IMR-90 (cell line): ENCODE measurements at regions not wholly inside any gene's neighbourhood (a gene's known extent, or its start where the extent isn't known, plus 50 kb on each side); places are given as distances from the start of the nearest gene placed in this dataset.

Experiments
- ATAC-seq: fragments of 200-7000 bp; cut with Tn5 transposase; 2 replicates; pipeline ENCODE4 v1.9.1; 2020; ENCODE audit warnings: low read depth, mild to moderate bottlenecking, moderate library complexity
- BruUV-seq: library from RNA; stranded (reverse); fragments of 400-500 nt; replicated peaks from 2 replicates; lab custom pipeline; 2021; lab: Mats Ljungman, UMichigan
- CTCF ChIA-PET: fragments of 300-600 bp; formaldehyde crosslinking; extraction: SDS; loops from one replicate; lab custom pipeline; 2021; ENCODE audit warnings: antibody characterized with exemption; lab: Yijun Ruan, JAX
- POLR2A ChIA-PET: fragments of 300-600 bp; sonication (Branson Sonifier 250); formaldehyde crosslinking; loops from one replicate; lab custom pipeline; 2022; ENCODE audit warnings: antibody characterized with exemption; ENCODE audit not compliant: unreplicated experiment; lab: Charles Lee
- DNase-seq: peaks from one replicate; pipeline ENCODE4 v3.0.0; 2013
- H2AFZ ChIP-seq: replicated peaks from 2 replicates; pipeline ENCODE3; 2013; ENCODE audit warnings: low read length, mild to moderate bottlenecking; ENCODE audit not compliant: poor library complexity
- H2AK5ac ChIP-seq: 2 replicates; pipeline ENCODE4 v1.6.1; 2013; ENCODE audit warnings: low read depth, low read length, inconsistent platforms
- H2AK9ac ChIP-seq: replicated peaks from 2 replicates; pipeline ENCODE3; 2013; ENCODE audit warnings: mild to moderate bottlenecking, low read depth, low read length, moderate library complexity; ENCODE audit not compliant: poor library complexity
- H2BK120ac ChIP-seq: 2 replicates; pipeline ENCODE4 v1.6.1; 2013; ENCODE audit warnings: low read depth, low read length, inconsistent platforms
- H2BK15ac ChIP-seq: 3 replicates; pipeline ENCODE4 v1.6.1; 2013; ENCODE audit warnings: low read depth, low read length, inconsistent platforms
- H2BK20ac ChIP-seq: 2 replicates; pipeline ENCODE4 v1.6.1; 2013; ENCODE audit warnings: low read depth, mild to moderate bottlenecking, inconsistent platforms, low read length, moderate library complexity
- H2BK5ac ChIP-seq: 2 replicates; pipeline ENCODE4 v1.6.1; 2013; ENCODE audit warnings: mild to moderate bottlenecking, low read depth, low read length, inconsistent platforms; ENCODE audit not compliant: poor library complexity, severe bottlenecking
- H3K14ac ChIP-seq: replicated peaks from 2 replicates; pipeline ENCODE4 v1.6.1; 2013; ENCODE audit warnings: low read depth, low read length, inconsistent platforms
- H3K18ac ChIP-seq: 2 replicates; pipeline ENCODE4 v1.6.1; 2013; ENCODE audit warnings: low read depth, low read length, control low read depth
- H3K23ac ChIP-seq: 2 replicates; pipeline ENCODE4 v1.6.1; 2013; ENCODE audit warnings: low read depth, low read length, inconsistent platforms
- H3K27ac ChIP-seq: 2 replicates; pipeline ENCODE4 v1.5.1; 2013; ENCODE audit warnings: mild to moderate bottlenecking, control low read depth, low read length; ENCODE audit not compliant: insufficient read depth
- H3K27me3 ChIP-seq: 2 replicates; pipeline ENCODE4 v1.6.1; 2013; ENCODE audit warnings: low read length; ENCODE audit not compliant: control insufficient read depth, insufficient read depth
- H3K36me3 ChIP-seq: 2 replicates; pipeline ENCODE4 v1.6.1; 2013; ENCODE audit warnings: low read length, mixed read lengths; ENCODE audit not compliant: control insufficient read depth, insufficient read depth
- H3K4ac ChIP-seq: 2 replicates; pipeline ENCODE4 v1.6.1; 2013; ENCODE audit warnings: low read depth, low read length, inconsistent platforms
- H3K4me1 ChIP-seq: 2 replicates; pipeline ENCODE4 v1.6.1; 2013; ENCODE audit warnings: low read length, mixed read lengths; ENCODE audit not compliant: control insufficient read depth, insufficient read depth
- H3K4me2 ChIP-seq: 2 replicates; pipeline ENCODE4 v1.6.1; 2013; ENCODE audit warnings: low read depth, mild to moderate bottlenecking, control low read depth, low read length, moderate library complexity
- H3K4me3 ChIP-seq: 2 replicates; pipeline ENCODE4 v1.5.1; 2013; ENCODE audit warnings: low read depth, mild to moderate bottlenecking, control low read depth, low read length, moderate library complexity; ENCODE audit not compliant: insufficient read depth
- H3K56ac ChIP-seq: 2 replicates; pipeline ENCODE4 v1.6.1; 2013; ENCODE audit warnings: low read length, inconsistent platforms; ENCODE audit not compliant: insufficient read depth; ENCODE audit errors: extremely low read depth
- H3K79me1 ChIP-seq, 2 experiments: 2 replicates each; pipeline ENCODE4 v1.6.1; 2013; ENCODE audit warnings: low read length in 2 of 2, inconsistent platforms in 1 of 2, low read depth in 1 of 2
- H3K9ac ChIP-seq: 2 replicates; pipeline ENCODE4 v1.6.1; 2013; ENCODE audit warnings: low read depth, low read length, control low read depth
- H3K9me1 ChIP-seq: 2 replicates; pipeline ENCODE4 v1.6.1; 2013; ENCODE audit warnings: low read length, inconsistent platforms; ENCODE audit not compliant: insufficient read depth
- H3K9me3 ChIP-seq: 2 replicates; pipeline ENCODE4 v1.6.1; 2013; ENCODE audit warnings: low read length; ENCODE audit not compliant: control insufficient read depth, insufficient read depth
- H4K20me1 ChIP-seq: 2 replicates; pipeline ENCODE4 v1.6.1; 2013; ENCODE audit warnings: low read length, inconsistent platforms; ENCODE audit not compliant: insufficient read depth
- H4K5ac ChIP-seq: 2 replicates; pipeline ENCODE4 v1.6.1; 2013; ENCODE audit warnings: mild to moderate bottlenecking, low read depth, low read length, control low read depth
- H4K8ac ChIP-seq, 2 experiments: 2 replicates each; pipeline ENCODE4 v1.6.1; 2013; ENCODE audit warnings: low read depth in 2 of 2, low read length in 2 of 2, control low read depth in 1 of 2, inconsistent platforms in 1 of 2
- H4K91ac ChIP-seq: 2 replicates; pipeline ENCODE4 v1.6.1; 2013; ENCODE audit warnings: low read depth, low read length, inconsistent platforms; ENCODE audit not compliant: insufficient read depth
- BHLHE40 ChIP-seq: fragments of 150-350 bp; IDR thresholded peaks from 2 replicates; pipeline ENCODE4 v1.6.1; 2016; ENCODE audit warnings: mild to moderate bottlenecking, low read depth, low read length
- CEBPB ChIP-seq: IDR thresholded peaks from 2 replicates; pipeline ENCODE4 v1.6.1; 2012; ENCODE audit warnings: low read depth, low read length, improper control_type of control experiment
- CHD1 ChIP-seq: IDR thresholded peaks from 2 replicates; pipeline ENCODE4 v1.6.1; 2012; ENCODE audit warnings: low read depth, low read length, improper control_type of control experiment
- CTCF ChIP-seq: conservative IDR thresholded peaks from 2 replicates; pipeline ENCODE4 v1.5.1; 2012; ENCODE audit warnings: mild to moderate bottlenecking, low read depth, low read length, improper control_type of control experiment
- ELK1 ChIP-seq: fragments of 150-350 bp; IDR thresholded peaks from 2 replicates; pipeline ENCODE4 v1.6.1; 2016; ENCODE audit warnings: low read depth, mild to moderate bottlenecking, low read length, moderate library complexity, borderline replicate concordance
- FOS ChIP-seq: fragments of 150-350 bp; IDR thresholded peaks from 2 replicates; pipeline ENCODE4 v1.6.1; 2016; ENCODE audit warnings: low read depth, low read length
- MAFK ChIP-seq: IDR thresholded peaks from 2 replicates; pipeline ENCODE4 v1.6.1; 2012; ENCODE audit warnings: low read depth, low read length, improper control_type of control experiment
- MAZ ChIP-seq: IDR thresholded peaks from 2 replicates; pipeline ENCODE4 v1.6.1; 2012; ENCODE audit warnings: low read depth, mild to moderate bottlenecking, low read length, improper control_type of control experiment, moderate library complexity, borderline replicate concordance
- MXI1 ChIP-seq: IDR thresholded peaks from 2 replicates; pipeline ENCODE4 v1.6.1; 2012; ENCODE audit warnings: low read depth, mild to moderate bottlenecking, low read length, moderate library complexity, borderline replicate concordance
- NFE2L2 ChIP-seq: fragments of 150-350 bp; IDR thresholded peaks from 2 replicates; pipeline ENCODE4 v1.6.1; 2016; ENCODE audit warnings: low read depth, mild to moderate bottlenecking, low read length
- POLR2A ChIP-seq: IDR thresholded peaks from 2 replicates; pipeline ENCODE4 v1.6.1; 2012; ENCODE audit warnings: mild to moderate bottlenecking, low read depth, low read length
- RAD21 ChIP-seq: IDR thresholded peaks from 2 replicates; pipeline ENCODE4 v1.6.1; 2012; ENCODE audit warnings: low read length, improper control_type of control experiment
- RCOR1 ChIP-seq: IDR thresholded peaks from 2 replicates; pipeline ENCODE4 v1.6.1; 2012; ENCODE audit warnings: mild to moderate bottlenecking, low read length, improper control_type of control experiment; ENCODE audit not compliant: insufficient replicate concordance
- RFX5 ChIP-seq: IDR thresholded peaks from 2 replicates; pipeline ENCODE4 v1.8.0; 2012; ENCODE audit warnings: low read depth, mild to moderate bottlenecking, low read length, moderate library complexity
- SMC3 ChIP-seq: fragments of 150-350 bp; IDR thresholded peaks from 2 replicates; pipeline ENCODE4 v1.6.1; 2016; ENCODE audit warnings: low read depth, mild to moderate bottlenecking, antibody characterized with exemption, low read length, moderate library complexity
- USF2 ChIP-seq: fragments of 150-350 bp; IDR thresholded peaks from 2 replicates; pipeline ENCODE4 v1.6.1; 2017; ENCODE audit warnings: mild to moderate bottlenecking, antibody characterized with exemption, low read length, low read depth
- WGBS, 2 experiments: methylation state at CpG; one replicate each; pipeline versions ENCODE4 v1.1.5 to v1.1.7; 2013; ENCODE audit warnings: missing lambda C conversion rate in 2 of 2; ENCODE audit not compliant: insufficient read length in 1 of 2; ENCODE audit errors: extremely low coverage in 2 of 2; 5-methylcytosine and 5-hydroxymethylcytosine counted together
- dilution Hi-C: fragments of 300-500 bp; cut with HindIII; formaldehyde crosslinking; loops from one replicate; pipeline ENCODE4 v1.14.3; 2018; ENCODE audit warnings: low sequenced_read_pairs; ENCODE audit not compliant: unreplicated experiment
- in situ Hi-C: fragments of 300-500 bp; cut with MboI; formaldehyde crosslinking; loops from 3 replicates; pipeline ENCODE4 v1.14.3; 2019; ENCODE audit warnings: low sequenced_read_pairs, inconsistent platforms, mixed read lengths
- intact Hi-C: fragments of 100-400 bp; cut with micrococcal nuclease; formaldehyde crosslinking; loops from 2 replicates; pipeline ENCODE4 v1.10.0; 2022

GRCh38 chr16:18047761-18048160 lies 288.8 kb downstream of the NPIPA8 start:
- Histone ChIP-seq H3K56ac (no peak overlapping the region), H3K4me3 (no peak overlapping the region), H3K9ac (no peak overlapping the region), H4K8ac (no peak overlapping the region), H3K27me3 (no peaks in the 10 kb centered on the region), H2AK5ac (no peak overlapping the region), H3K9me3 (peaks cover 8% of the 10 kb centered on the region), H2BK5ac (no peak overlapping the region), H4K91ac (no peak overlapping the region), H2BK15ac (no peak overlapping the region), H3K23ac (no peak overlapping the region), H4K5ac (no peak overlapping the region), H2AFZ (no peak overlapping the region), H3K79me1 (no peaks in the 10 kb centered on the region), H4K20me1 (no peaks in the 10 kb centered on the region), H3K4me1 (no peaks in the 10 kb centered on the region), H3K36me3 (no peaks in the 10 kb centered on the region), H3K4me2 (no peak overlapping the region), H3K14ac (no peak overlapping the region), H3K4ac (no peak overlapping the region), H2AK9ac (no peak overlapping the region), H3K18ac (no peak overlapping the region), H2BK20ac (no peak overlapping the region), H3K9me1 (no peaks in the 10 kb centered on the region), H2BK120ac (no peak overlapping the region), H3K27ac (no peak overlapping the region)
- dilution Hi-C loops: no loop called here
- in situ Hi-C loops: no loop called here
- DNase-seq (no peak), ATAC-seq (no peak)
- TF ChIP-seq NFE2L2 (no peak), CHD1 (no peak), ELK1 (no peak), RAD21 (no peak), POLR2A (no peak), RCOR1 (no peak), RFX5 (no peak), MAZ (no peak), USF2 (no peak), FOS (no peak), MAFK (no peak), SMC3 (no peak), BHLHE40 (no peak), CTCF (no peak), MXI1 (no peak), CEBPB (no peak)
- no CpG with 5 or more reads among the region's 6 CpGs for WGBS, 2 experiments
- intact Hi-C loops: no loop called here
- ChIA-PET CTCF (no interaction called here), POLR2A (no interaction called here)
- BruUV-seq: no TSS peak
